KBM-7 (cell line): ENCODE measurements at regions not wholly inside any gene's neighbourhood (a gene's known extent, or its start where the extent isn't known, plus 50 kb on each side); places are given as distances from the start of the nearest gene placed in this dataset.
"Not testable (repeated sequence)": the region's sequence is repeated elsewhere in the genome, so short reads cannot be mapped to it uniquely, and the experiment has no call there.

Experiments
- DNase-seq: peaks from one replicate; pipeline ENCODE4 v3.0.0-alpha.2; 2015
- in situ Hi-C: fragments of 300-500 bp; cut with MboI; formaldehyde crosslinking; loops from 2 replicates; pipeline ENCODE4 v1.14.3; 2020; ENCODE audit warnings: low sequenced_read_pairs, low pct_unique_long_range_greater_than_20kb, mixed read lengths

DNA sequence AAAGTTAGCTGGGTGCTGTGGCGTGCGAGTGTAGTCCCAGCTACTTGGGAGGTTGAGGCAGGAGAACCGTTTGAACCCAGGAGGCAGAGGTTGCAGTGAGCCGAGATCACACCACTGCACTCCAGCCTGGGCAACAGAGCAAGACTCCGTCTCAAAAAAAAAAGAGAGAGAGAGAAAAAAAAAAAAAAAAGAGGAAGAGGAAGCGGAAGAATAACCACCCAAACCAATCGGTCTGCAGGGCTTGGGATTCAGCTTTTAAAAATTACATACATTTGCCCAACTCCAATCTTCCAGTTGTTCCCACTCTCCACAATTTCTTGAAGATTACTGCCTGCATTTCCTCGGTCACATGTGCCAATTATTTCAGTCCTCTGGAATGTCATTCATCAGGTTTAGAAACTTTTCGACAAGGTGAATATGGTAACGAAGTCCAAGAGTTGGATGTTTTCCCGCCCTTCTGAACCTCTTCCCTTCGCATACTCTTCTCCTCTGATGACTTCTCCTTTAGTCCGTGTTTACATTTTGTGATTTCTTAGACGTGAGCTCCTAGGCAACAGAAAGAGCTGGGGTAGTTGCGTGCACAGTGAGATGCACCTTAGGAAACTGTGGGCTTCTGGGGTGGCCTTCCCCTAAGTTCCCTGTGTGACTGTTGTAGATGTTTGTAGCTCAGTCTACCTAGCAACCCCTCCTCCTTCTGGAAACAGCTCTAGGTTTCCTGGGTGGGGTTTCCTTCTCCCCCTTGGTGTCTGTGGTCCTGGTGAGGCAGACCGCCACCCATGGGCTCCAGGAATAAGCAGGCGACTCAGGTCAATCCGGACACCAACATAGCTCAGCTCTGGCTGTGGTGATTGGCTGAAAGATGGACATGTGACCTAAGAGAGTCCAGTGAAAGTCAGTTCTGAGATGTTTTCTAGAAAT lies 63.0 kb upstream of the NCOA3 start:
- peak; percentile 44 for DNase-seq
- in situ Hi-C loops, result no loop called here

DNA sequence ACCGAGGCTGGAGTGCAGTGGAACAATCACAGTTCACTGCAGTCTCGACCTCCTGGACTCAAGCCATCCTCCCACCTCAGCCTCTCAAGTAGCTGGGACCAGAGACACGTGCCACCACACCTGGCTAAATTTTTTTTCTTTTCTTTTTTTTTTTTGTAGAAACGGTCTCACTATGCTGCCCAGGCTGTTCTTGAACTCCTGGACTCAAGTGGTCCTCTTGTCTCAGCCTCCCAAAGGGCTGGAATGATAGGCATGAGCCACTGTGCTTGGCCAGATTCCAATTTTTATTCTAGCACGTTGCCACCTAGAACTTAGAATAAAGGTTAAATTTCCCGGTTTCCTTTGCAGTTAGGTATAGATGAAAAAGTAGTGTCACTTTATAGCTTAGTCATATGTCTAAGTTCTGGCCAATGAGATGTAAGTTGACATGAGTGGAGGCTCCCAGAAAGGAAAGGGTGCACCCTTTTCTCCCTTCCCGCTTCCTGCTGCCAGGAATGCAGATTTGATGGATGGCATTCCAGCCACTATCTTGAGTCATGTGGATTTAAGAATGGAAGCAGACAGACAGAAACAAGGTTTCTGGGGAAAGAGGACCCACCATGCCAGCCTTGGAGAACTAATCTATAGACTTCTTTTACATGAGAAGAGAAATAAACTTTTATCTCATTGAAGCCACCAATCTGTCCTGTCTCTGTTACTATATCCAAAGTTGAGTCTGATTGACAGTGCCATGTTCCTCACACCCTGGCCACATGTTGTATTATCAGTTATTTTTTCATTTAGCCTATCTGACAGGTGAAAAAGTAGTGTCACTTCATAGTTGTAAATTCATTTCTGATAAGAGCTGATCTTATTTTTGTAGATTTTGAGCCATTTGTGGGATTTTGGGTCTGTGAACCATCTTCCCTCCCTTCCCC lies 60.6 kb upstream of the NCOA3 start:
- DNase-seq, result no peak
- in situ Hi-C loops, result no loop called here

DNA sequence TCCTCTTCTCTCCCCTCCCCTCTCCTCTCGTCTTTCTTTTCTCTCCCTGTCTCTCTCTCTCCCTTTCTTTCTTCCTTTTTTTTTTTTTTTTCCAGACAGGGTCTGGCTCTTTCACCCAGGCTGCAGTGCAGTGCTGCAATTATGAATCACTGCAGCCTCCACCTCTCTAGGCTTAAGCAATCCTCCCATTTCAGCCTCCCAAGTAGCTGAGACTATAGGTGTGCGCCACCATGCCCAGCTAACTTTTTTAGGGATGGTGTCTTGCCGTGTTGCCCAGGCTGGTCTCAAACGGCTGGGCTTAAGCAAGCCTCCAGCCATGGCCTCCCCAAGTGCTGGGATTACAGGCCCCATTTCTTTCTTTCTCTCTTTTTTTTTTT lies 59.9 kb upstream of the NCOA3 start:
- no peak for DNase-seq
- in situ Hi-C loops, result no loop called here

DNA sequence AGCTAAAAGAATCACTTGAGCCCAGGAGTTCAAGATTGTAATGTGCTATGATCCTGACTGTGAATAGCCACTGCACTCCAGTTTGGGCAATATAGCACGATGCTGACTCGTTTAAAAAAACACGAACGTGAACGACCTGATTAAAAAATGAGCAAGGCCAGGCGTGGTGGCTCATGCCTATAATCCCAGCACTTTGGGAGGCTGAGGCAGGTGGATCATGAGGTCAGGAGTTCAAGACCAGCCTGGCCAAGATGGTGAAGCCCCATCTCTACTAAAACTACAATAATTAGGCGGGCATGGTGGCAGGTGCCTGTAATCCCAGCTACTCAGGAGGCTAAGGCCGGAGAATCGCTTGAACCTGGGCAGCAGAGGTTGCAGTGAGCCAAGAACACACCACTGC lies 58.6 kb upstream of the NCOA3 start:
- DNase-seq, in situ Hi-C loops: not testable (repeated sequence)

DNA sequence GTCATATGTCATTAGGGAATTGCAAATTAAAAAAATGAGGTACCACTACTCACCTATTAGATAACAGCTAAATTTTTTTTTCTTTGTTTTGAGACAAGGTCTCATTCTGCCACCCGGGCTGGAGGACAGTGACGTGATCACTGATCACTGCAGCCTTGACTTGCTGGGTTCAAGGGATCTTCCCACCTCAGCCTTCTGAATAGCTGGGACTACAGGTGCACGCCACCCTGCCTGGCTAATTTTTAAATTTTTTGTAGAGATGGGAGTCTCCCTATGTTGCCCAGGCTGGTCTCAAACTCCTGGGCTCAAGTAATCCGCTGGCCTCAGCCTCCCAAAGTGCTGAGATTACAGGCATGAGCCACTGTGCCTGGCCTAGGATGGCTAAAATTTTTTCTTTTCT lies 57.1 kb upstream of the NCOA3 start:
- in situ Hi-C loops, result no loop called here

DNA sequence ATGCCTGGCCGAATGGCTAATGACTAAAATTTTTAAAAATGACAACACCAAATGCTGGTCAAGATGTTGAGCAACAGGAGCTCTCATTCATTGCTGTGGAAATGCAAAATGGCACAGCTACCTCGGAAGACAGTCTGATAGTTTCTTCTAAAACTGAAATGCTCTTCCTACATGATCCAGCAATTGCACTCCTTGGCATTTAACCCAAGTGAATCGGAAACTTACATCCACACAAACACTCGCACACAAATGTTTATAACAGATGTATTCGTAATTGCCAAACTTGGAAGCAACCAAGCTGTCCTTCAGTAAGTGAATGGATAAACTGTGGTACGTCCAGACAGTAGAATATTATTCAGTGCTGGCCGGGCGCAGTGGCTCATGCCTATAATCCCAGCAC lies 56.4 kb upstream of the NCOA3 start:
- in situ Hi-C loops, result no loop called here
- no peak for DNase-seq

More for the DNA sequence above, 57.1 kb upstream of the NCOA3 start:
- DNase-seq, result no peak

DNA sequence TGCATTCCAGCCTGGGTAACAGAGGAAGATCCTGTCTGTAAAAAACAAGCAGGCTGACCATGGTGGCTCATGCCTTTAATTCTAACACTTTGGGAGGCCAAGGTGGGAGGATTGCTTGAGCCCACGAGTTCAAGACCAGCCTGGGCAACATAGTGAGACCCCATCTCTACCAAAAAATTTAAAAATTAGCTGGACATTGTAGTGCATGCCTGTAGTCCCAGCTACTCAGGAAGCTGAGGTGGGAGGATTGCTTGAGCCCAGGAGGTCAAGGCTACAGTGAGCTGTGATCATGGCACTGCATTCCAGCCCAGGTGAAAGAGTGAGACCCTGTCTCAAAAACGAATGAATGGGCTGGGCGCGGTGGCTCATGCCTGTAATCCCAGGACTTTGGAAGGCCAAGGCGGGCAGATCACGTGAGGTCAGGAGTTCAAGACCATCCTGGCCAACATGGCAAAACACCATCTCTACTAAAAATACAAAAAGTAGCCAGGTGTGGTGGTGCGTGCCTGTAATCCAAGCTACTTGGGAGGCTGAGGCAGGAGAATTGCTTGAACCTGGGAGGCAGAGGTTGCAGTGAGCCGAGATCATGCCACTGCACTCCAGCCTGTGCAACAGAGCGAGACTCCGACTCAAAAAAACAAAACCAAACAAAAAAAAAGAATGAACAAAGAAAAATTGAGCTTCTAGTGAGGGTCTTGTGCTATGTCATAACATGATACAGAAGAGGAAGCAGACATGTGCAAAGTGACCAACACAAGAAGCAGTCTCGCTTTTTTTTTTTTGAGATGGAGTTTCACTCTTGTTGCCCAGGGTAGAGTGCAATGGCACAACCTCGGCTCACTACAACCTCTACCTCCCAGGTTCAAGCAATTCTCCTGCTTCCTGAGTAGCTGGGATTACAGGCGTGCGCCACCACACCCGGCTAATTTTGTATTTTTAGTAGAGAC lies 54.1 kb upstream of the NCOA3 start:
- in situ Hi-C loops, DNase-seq: not testable (repeated sequence)

DNA sequence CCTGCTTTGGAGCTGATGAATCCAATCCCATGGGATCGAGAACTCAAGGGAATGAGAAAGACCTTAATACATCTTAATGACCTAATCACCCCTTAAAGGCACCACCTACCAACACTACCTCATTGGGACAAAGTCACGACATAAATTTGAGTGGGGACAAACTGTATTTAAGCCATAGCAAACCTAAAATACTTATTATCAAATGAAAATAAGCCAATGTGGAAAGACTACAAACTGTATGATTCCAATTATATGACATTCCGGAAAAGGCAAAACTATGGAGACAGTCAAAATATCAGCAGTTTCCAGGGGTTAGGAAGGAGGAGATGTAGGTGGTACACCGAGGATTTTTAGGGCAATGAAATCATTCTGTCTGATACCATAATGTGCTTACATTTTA lies 53.3 kb upstream of the NCOA3 start:
- in situ Hi-C loops, result no loop called here
- DNase-seq, result no peak

DNA sequence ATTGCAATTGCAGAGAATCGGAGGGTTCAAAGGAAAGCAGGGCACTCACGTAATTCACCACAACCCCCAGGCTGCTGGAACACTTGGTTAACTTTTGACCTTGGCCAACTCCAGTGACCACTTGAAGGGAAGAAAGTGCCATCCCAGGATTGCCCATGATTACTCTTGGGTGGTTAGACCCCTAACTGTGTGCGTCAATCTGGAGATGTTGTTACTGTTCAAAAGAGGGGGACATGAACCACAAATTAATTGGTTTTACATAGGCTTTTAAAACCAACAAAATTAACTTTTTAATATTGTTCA lies 50.1 kb upstream of the NCOA3 start:
- no peak for DNase-seq
- in situ Hi-C loops, result no loop called here
